GM12878 (cell line): ENCODE measurements at regions not wholly inside any gene's neighbourhood (a gene's known extent, or its start where the extent isn't known, plus 50 kb on each side); places are given as distances from the start of the nearest gene placed in this dataset.

Experiments used
- CHD1 ChIP-seq: IDR thresholded peaks from 2 replicates; pipeline ENCODE4 v1.6.1; 2012; ENCODE audit warnings: low read depth, low read length, improper control_type of control experiment
- CREB1 ChIP-seq: IDR thresholded peaks from 2 replicates; pipeline ENCODE4 v1.6.1; 2012; ENCODE audit warnings: low read depth, mild to moderate bottlenecking, inconsistent platforms
- CREM ChIP-seq: IDR thresholded peaks from 2 replicates; pipeline ENCODE4 v1.6.1; 2014; ENCODE audit warnings: antibody characterized with exemption, low read depth
- DPF2 ChIP-seq: fragments of 450-650 bp; IDR thresholded peaks from 2 replicates; pipeline ENCODE4 v1.6.1; 2017; ENCODE audit warnings: mild to moderate bottlenecking
- EGR1 ChIP-seq, 2 experiments: IDR thresholded peaks; 1 replicate in 1 of 2; 2 replicates in 1 of 2; pipeline ENCODE4 v1.6.1; 2011 to 2012; ENCODE audit warnings: low read depth in 2 of 2, low read length in 2 of 2, borderline replicate concordance in 1 of 2, mild to moderate bottlenecking in 1 of 2, moderate library complexity in 1 of 2
- EP300 ChIP-seq, 2 experiments: fragments of 150-350 bp in 1 of 2; IDR thresholded peaks; 2 replicates each; pipeline ENCODE4 v1.6.1; 2011 to 2012; ENCODE audit warnings: low read depth in 2 of 2, low read length in 2 of 2, borderline replicate concordance in 1 of 2, improper control_type of control experiment in 1 of 2, inconsistent platforms in 1 of 2; ENCODE audit not compliant: control insufficient read depth in 1 of 2
- ETV6 ChIP-seq, 2 experiments: fragments of 450-650 bp in 1 of 2; IDR thresholded peaks in 1 of 2; conservative IDR thresholded peaks in 1 of 2; 2 replicates each; pipeline ENCODE4 v1.6.1; 2014; ENCODE audit warnings: antibody characterized with exemption in 1 of 2, borderline replicate concordance in 1 of 2, low read depth in 1 of 2, mild to moderate bottlenecking in 1 of 2, moderate library complexity in 1 of 2
- FOS ChIP-seq: IDR thresholded peaks from 3 replicates; pipeline ENCODE4 v1.6.1; 2011; ENCODE audit warnings: borderline replicate concordance; ENCODE audit not compliant: insufficient read length; ENCODE audit errors: extremely low read depth
- HDAC2 ChIP-seq: fragments of 200-600 bp; sonication (generic); IDR thresholded peaks from 2 replicates; pipeline ENCODE4 v1.6.1; 2017
- IKZF1 ChIP-seq: fragments of 450-650 bp; conservative IDR thresholded peaks from 2 replicates; pipeline ENCODE4 v1.6.1; 2017; ENCODE audit warnings: antibody characterized with exemption, mild to moderate bottlenecking
- IKZF2 ChIP-seq, 2 experiments: fragments of 450-650 bp; IDR thresholded peaks; 2 replicates each; pipeline ENCODE4 v1.6.1; 2017; ENCODE audit warnings: mild to moderate bottlenecking in 2 of 2, moderate library complexity in 2 of 2
- LARP7 ChIP-seq: fragments of 450-650 bp; IDR thresholded peaks from 2 replicates; pipeline ENCODE4 v1.6.1; 2017; ENCODE audit warnings: mild to moderate bottlenecking
- MEF2B ChIP-seq: fragments of 450-650 bp; IDR thresholded peaks from 2 replicates; pipeline ENCODE4 v1.6.1; 2018; ENCODE audit warnings: mild to moderate bottlenecking, moderate library complexity; ENCODE audit not compliant: partially characterized antibody, poor library complexity, severe bottlenecking
- PAX5 ChIP-seq: IDR thresholded peaks from 2 replicates; pipeline ENCODE4 v1.6.1; 2011; ENCODE audit warnings: low read depth, low read length, borderline replicate concordance
- PBX3 ChIP-seq: IDR thresholded peaks from 2 replicates; pipeline ENCODE4 v1.6.1; 2011; ENCODE audit warnings: mild to moderate bottlenecking, low read depth, low read length, moderate library complexity; ENCODE audit not compliant: insufficient replicate concordance
- PKNOX1 ChIP-seq: fragments of 450-650 bp; IDR thresholded peaks from 2 replicates; pipeline ENCODE4 v1.6.1; 2016; ENCODE audit warnings: mild to moderate bottlenecking
- POLR2AphosphoS5 ChIP-seq: IDR thresholded peaks from 2 replicates; pipeline ENCODE4 v1.6.1; 2011; ENCODE audit warnings: mild to moderate bottlenecking, low read length, inconsistent platforms
- POU2F2 ChIP-seq: IDR thresholded peaks from 3 replicates; pipeline ENCODE4 v1.6.1; 2011; ENCODE audit warnings: low read depth, mild to moderate bottlenecking, low read length, borderline replicate concordance
- RCOR1 ChIP-seq: conservative IDR thresholded peaks from 2 replicates; pipeline ENCODE4 v1.6.1; 2012; ENCODE audit warnings: low read depth, low read length, improper control_type of control experiment
- REST ChIP-seq: IDR thresholded peaks from 2 replicates; pipeline ENCODE4 v1.6.1; 2012; ENCODE audit warnings: mild to moderate bottlenecking, low read depth, low read length
- RFX5 ChIP-seq: IDR thresholded peaks from 2 replicates; pipeline ENCODE4 v1.6.1; 2011; ENCODE audit warnings: low read depth, low read length, improper control_type of control experiment
- SMAD5 ChIP-seq: IDR thresholded peaks from 2 replicates; pipeline ENCODE4 v1.6.1; 2016; ENCODE audit warnings: antibody characterized with exemption, low read depth
- SPI1 ChIP-seq: IDR thresholded peaks from 2 replicates; pipeline ENCODE4 v1.6.1; 2011; ENCODE audit warnings: low read depth, mild to moderate bottlenecking, low read length, moderate library complexity, borderline replicate concordance; ENCODE audit not compliant: insufficient read depth
- USF1 ChIP-seq: IDR thresholded peaks from 2 replicates; pipeline ENCODE4 v1.6.1; 2011; ENCODE audit warnings: borderline replicate concordance, low read depth, mild to moderate bottlenecking, moderate library complexity, mixed read lengths, low read length; ENCODE audit not compliant: insufficient read depth; ENCODE audit errors: extremely low read length
- ZNF207 ChIP-seq: fragments of 450-650 bp; IDR thresholded peaks from 2 replicates; pipeline ENCODE4 v1.6.1; 2014; ENCODE audit warnings: antibody characterized with exemption, mild to moderate bottlenecking, borderline replicate concordance
- ZNF622 ChIP-seq: fragments of 450-650 bp; IDR thresholded peaks from 2 replicates; pipeline ENCODE4 v1.6.1; 2017; ENCODE audit warnings: mild to moderate bottlenecking, inconsistent platforms

GRCh38 chr6:56381801-56382251 lies 134.4 kb upstream of the COL21A1 start (continued):
- TF ChIP-seq IKZF2 (IDR thresholded peaks at IDR 0.05) (peak; percentile 29 to 38; a peak in 1 of 4 replicates), PBX3 (no peak), CREB1 (no peak), FOS (no peak), RFX5 (no peak), ZNF207 (no peak), CREM (no peak), SPI1 (no peak), DPF2 (no peak), MEF2B (no peak), EP300 (IDR thresholded peaks at IDR 0.05; ENCODE audit: borderline replicate concordance in 1 of 2, control insufficient read depth in 1 of 2, low read depth in 2 of 2, low read length in 2 of 2) (0 out of 4 replicates have a peak, but pooled peaks of 1 of the 2 experiments have one; percentile 33), HDAC2 (no peak), PAX5 (no peak), ETV6 (conservative IDR thresholded peaks at IDR 0.05 in 1 of 2, IDR thresholded peaks at IDR 0.05 in 1 of 2; ENCODE audit: borderline replicate concordance in 1 of 2, low read depth in 1 of 2) (no peak), PKNOX1 (peak; percentile 67), IKZF1 (0 out of 2 replicates have a peak, but pooled peaks have one; percentile 18), POU2F2 (no peak), RCOR1 (no peak), USF1 (no peak), SMAD5 (no peak), EGR1 (IDR thresholded peaks at IDR 0.05; ENCODE audit: borderline replicate concordance in 1 of 2, low read depth in 2 of 2, low read length in 2 of 2) (no peak), REST (no peak), POLR2AphosphoS5 (no peak), CHD1 (no peak), ZNF622 (no peak), LARP7 (no peak)
